K562 (cell line): ENCODE measurements at regions not wholly inside any gene's neighbourhood (a gene's known extent, or its start where the extent isn't known, plus 50 kb on each side); places are given as distances from the start of the nearest gene placed in this dataset.

Experiments
- ATAC-seq: fragments of 200-7000 bp; cut with Tn5 transposase; 3 replicates; pipeline ENCODE4 v1.9.1; 2020; ENCODE audit warnings: moderate library complexity
- BruUV-seq: library from RNA; stranded (reverse); fragments of 400-500 nt; replicated peaks from 2 replicates; lab custom pipeline; 2021; lab: Mats Ljungman, UMichigan
- CTCF ChIA-PET: fragments of 300-600 bp; formaldehyde crosslinking; extraction: SDS; loops from one replicate; lab custom pipeline; 2021; ENCODE audit warnings: low intra/inter-chr PET ratio; lab: Yijun Ruan, JAX
- POLR2A ChIA-PET: fragments of 300-600, 350-650 bp; sonication (Branson Sonifier 250); formaldehyde crosslinking; extraction: SDS; loops from one replicate; lab custom pipeline; 2021; ENCODE audit warnings: antibody characterized with exemption, inconsistent platforms; lab: Yijun Ruan, JAX
- DNase-seq, 4 experiments: peaks; one replicate each; pipeline versions ENCODE4 v3.0.0 to v3.0.0-alpha.2; 2011 to 2018; ENCODE audit warnings: low spot score in 3 of 4, mixed read lengths in 3 of 4; ENCODE audit errors: extremely low read depth in 1 of 4
- FAIRE-seq: peaks from 2 replicates; lab custom pipeline; 2011; peaks lifted over from hg19 to GRCh38; lab: Jason Lieb, UNC
- H2AFZ ChIP-seq: 2 replicates; pipeline ENCODE4 v1.6.0; 2011; ENCODE audit warnings: low read depth, low read length, control low read depth, inconsistent platforms
- H3K27ac ChIP-seq: fragments of 200-600 bp; 3 replicates; pipeline ENCODE4 v1.8.0; 2011; ENCODE audit warnings: low read depth, mild to moderate bottlenecking, control low read depth, inconsistent platforms, low read length, moderate library complexity, mixed read lengths; ENCODE audit errors: extremely low read depth
- H3K27me3 ChIP-seq, 2 experiments: fragments of 300-600 bp in 1 of 2; 2 replicates in 1 of 2; 3 replicates in 1 of 2; pipeline versions ENCODE4 v1.6.0 to v1.8.0; 2011; ENCODE audit warnings: inconsistent platforms in 2 of 2, low read length in 2 of 2, mild to moderate bottlenecking in 1 of 2, mixed read lengths in 1 of 2, moderate library complexity in 1 of 2; ENCODE audit not compliant: control insufficient read depth in 2 of 2, insufficient read depth in 2 of 2
- H3K36me3 ChIP-seq: fragments of 300-600 bp; 3 replicates; pipeline ENCODE4 v1.8.0; 2011; ENCODE audit warnings: mild to moderate bottlenecking, low read length, inconsistent platforms; ENCODE audit not compliant: control insufficient read depth, insufficient read depth
- H3K4me1 ChIP-seq, 2 experiments: fragments of 200-600 bp in 1 of 2; replicated peaks in 1 of 2; 2 replicates in 1 of 2; 3 replicates in 1 of 2; pipeline versions ENCODE4 v1.5.1 to v1.8.0; 2011; ENCODE audit warnings: inconsistent platforms in 2 of 2, low read length in 2 of 2, mild to moderate bottlenecking in 1 of 2, mixed read lengths in 1 of 2, moderate library complexity in 1 of 2; ENCODE audit not compliant: control insufficient read depth in 2 of 2, insufficient read depth in 2 of 2
- H3K4me2 ChIP-seq: 2 replicates; pipeline ENCODE4 v1.6.1; 2011; ENCODE audit warnings: low read length, control low read depth, inconsistent platforms, mixed read lengths; ENCODE audit not compliant: insufficient read depth
- H3K4me3 ChIP-seq: fragments of 200-600 bp; sonication (generic), shearing (Covaris generic); 2 replicates; pipeline ENCODE4 v1.5.1; 2016; ENCODE audit warnings: control low read depth, inconsistent platforms
- H3K79me2 ChIP-seq: fragments of 200-600 bp; 3 replicates; pipeline ENCODE4 v1.8.0; 2011; ENCODE audit warnings: low read length, inconsistent platforms; ENCODE audit not compliant: control insufficient read depth, insufficient read depth
- H3K9ac ChIP-seq, 2 experiments: 2 replicates each; pipeline versions ENCODE4 v1.6.0 to v1.6.1; 2011; ENCODE audit warnings: low read depth in 2 of 2, low read length in 2 of 2, control low read depth in 1 of 2, inconsistent platforms in 1 of 2, mild to moderate bottlenecking in 1 of 2, mixed read lengths in 1 of 2; ENCODE audit not compliant: insufficient read depth in 1 of 2
- H3K9me1 ChIP-seq: one replicate; pipeline ENCODE4 v1.6.0; 2011; ENCODE audit warnings: inconsistent platforms, mild to moderate bottlenecking, low read length, moderate library complexity; ENCODE audit not compliant: control insufficient read depth, insufficient read depth
- H3K9me3 ChIP-seq: replicated peaks from 2 replicates; pipeline ENCODE4 v1.5.1; 2011; ENCODE audit warnings: low read depth, low read length, inconsistent platforms; ENCODE audit not compliant: control insufficient read depth, insufficient read depth
- H4K20me1 ChIP-seq: replicated peaks from 2 replicates; pipeline ENCODE4 v1.6.1; 2011; ENCODE audit warnings: low read length, inconsistent platforms, mixed read lengths; ENCODE audit not compliant: control insufficient read depth, insufficient read depth
- ESRRA ChIP-seq: fragments of 450-650 bp; IDR thresholded peaks from 2 replicates; pipeline ENCODE4 v1.6.1; 2014; ENCODE audit warnings: low read depth, mild to moderate bottlenecking, moderate library complexity, borderline replicate concordance
- HIVEP1 ChIP-seq: fragments of 250-450 bp; sonication (Bioruptor Pico); IDR thresholded peaks from 2 replicates; pipeline ENCODE4 v1.4.0; 2020; ENCODE audit warnings: mild to moderate bottlenecking
- ZNF668 ChIP-seq: fragments of 250-450 bp; sonication (Bioruptor Pico); IDR thresholded peaks from 2 replicates; pipeline ENCODE4 v1.8.0; 2022; ENCODE audit warnings: mild to moderate bottlenecking, inconsistent platforms
- ZNF830 ChIP-seq: fragments of 250-450 bp; sonication (Bioruptor Pico); IDR thresholded peaks from 2 replicates; pipeline ENCODE4 v1.5.0; 2021; ENCODE audit warnings: mild to moderate bottlenecking
- WGBS: fragments of 100-300 bp; shearing (Covaris generic); methylation state at CpG from one replicate; pipeline ENCODE4 v1.1.6; 2016; ENCODE audit warnings: low coverage, mixed read lengths; ENCODE audit not compliant: insufficient coverage; ENCODE audit errors: missing lambda C conversion rate; 5-methylcytosine and 5-hydroxymethylcytosine counted together
- in situ Hi-C: fragments of 300-500 bp; cut with MboI; formaldehyde crosslinking; loops from 4 replicates; pipeline ENCODE4 v1.15.0; 2018; ENCODE audit warnings: inconsistent platforms, mixed read lengths
- intact Hi-C: fragments of 100-400 bp; cut with micrococcal nuclease; formaldehyde crosslinking; loops from 2 replicates; pipeline ENCODE4 v1.14.2; 2022

- BruUV-seq: no TSS peak
- POLR2A ChIA-PET: no interaction called here
- no peaks in the 10 kb centered on the region for H3K36me3 ChIP-seq
- no peak overlapping the region for H2AFZ ChIP-seq
- no peak overlapping the region for H3K27ac ChIP-seq
- intact Hi-C loops (no loop called here), in situ Hi-C loops (no loop called here)
- no peak overlapping the region for H3K4me2 ChIP-seq
- TF ChIP-seq ZNF830 (CRISPR knock-in tag): no peak
- no peak for FAIRE-seq
- CTCF ChIA-PET: no interaction called here
- 0% methylated on average over 4 of the region's 4 CpGs for WGBS
- H3K4me1 ChIP-seq: no peaks in the 10 kb centered on the region
- no peaks in the 10 kb centered on the region for H3K27me3 ChIP-seq
- H3K79me2 ChIP-seq: no peaks in the 10 kb centered on the region
- DNase-seq: no peak
- H3K9me1 ChIP-seq: no peaks in the 10 kb centered on the region
- no peaks in the 10 kb centered on the region for H4K20me1 ChIP-seq
- H3K4me3 ChIP-seq: no peak overlapping the region
- no peaks in the 10 kb centered on the region for H3K9me3 ChIP-seq
- H3K9ac ChIP-seq: no peak overlapping the region
- ATAC-seq: no peak
Measured at GRCh38 chr13:74017301-74018061, 116.7 kb downstream of the KLF12 start.

GRCh38 chr13:74015137-74015536, 119.1 kb downstream of the KLF12 start:
- Histone ChIP-seq H3K9me3 (no peaks in the 10 kb centered on the region), H3K9ac (no peak overlapping the region), H4K20me1 (no peaks in the 10 kb centered on the region), H3K27me3 (no peaks in the 10 kb centered on the region), H3K27ac (no peak overlapping the region), H3K36me3 (no peaks in the 10 kb centered on the region), H3K4me1 (no peaks in the 10 kb centered on the region), H3K9me1 (no peaks in the 10 kb centered on the region), H3K4me3 (no peak overlapping the region), H3K79me2 (no peaks in the 10 kb centered on the region), H2AFZ (no peak overlapping the region), H3K4me2 (no peak overlapping the region)
- CTCF ChIA-PET: no interaction called here
- no peak for FAIRE-seq
- WGBS: 0% methylated on average over 4 of the region's 4 CpGs
- no peak for ATAC-seq
- intact Hi-C loops: no loop called here
- POLR2A ChIA-PET: no interaction called here
- no TSS peak for BruUV-seq
- TF ChIP-seq ZNF668 (CRISPR knock-in tag): no peak
- TF ChIP-seq ESRRA: no peak
- no peak for TF ChIP-seq HIVEP1 (CRISPR knock-in tag)
- DNase-seq: peak in 2 of 4 experiments; percentile 5 to 6
- in situ Hi-C loops: no loop called here
